NOMO-1 treated with DMSO at 0.1 percent for 48 hours (cell line): ENCODE measurements at regions not wholly inside any gene's neighbourhood (a gene's known extent, or its start where the extent isn't known, plus 50 kb on each side); places are given as distances from the start of the nearest gene placed in this dataset.
"Not testable (repeated sequence)": the region's sequence is repeated elsewhere in the genome, so short reads cannot be mapped to it uniquely, and the experiment has no call there.

Experiments used
- DNase-seq: peaks from one replicate; lab custom pipeline; 2025; ENCODE audit not compliant: unreplicated experiment; lab: John Stamatoyannopoulos, UW

DNA sequence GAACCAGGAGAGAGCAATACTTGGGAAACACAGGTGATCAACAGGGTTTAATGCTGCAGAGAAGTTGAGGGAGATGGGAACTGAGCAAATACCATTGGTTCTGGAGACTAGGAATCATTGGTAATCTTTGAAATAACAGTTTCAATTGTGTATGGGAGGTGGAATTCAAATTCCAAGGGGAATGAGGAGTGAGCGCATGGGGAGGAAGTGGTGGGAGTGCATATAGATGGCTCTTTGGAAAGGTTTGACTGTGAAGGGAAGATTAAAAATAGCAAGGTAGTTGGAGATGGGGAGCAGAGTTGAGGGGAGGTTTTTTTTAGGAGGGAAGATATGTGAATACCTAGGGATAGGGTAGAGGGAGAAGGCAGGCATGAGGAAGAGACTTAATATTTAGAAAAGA is 51.1 kb upstream of the ROPN1 start:
- no peak for DNase-seq

DNA sequence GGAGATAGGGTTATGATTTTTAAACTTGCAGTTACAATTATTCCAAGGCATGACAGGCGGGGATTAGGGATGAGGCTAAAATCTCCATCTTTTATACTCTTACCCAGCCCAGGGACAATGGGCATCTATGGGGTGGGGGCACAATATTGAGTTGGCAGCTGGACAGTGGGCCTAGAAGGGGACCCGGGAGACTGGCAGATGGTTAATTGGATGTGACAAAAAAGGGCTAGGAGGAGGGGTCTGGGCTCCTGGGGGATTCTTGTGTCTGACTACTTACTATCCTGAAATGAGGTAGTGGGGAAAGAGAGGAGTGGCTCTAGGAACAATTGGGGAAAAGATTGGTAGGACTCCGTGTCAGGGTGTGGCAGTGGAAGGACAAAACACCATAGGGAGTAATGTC is 53.0 kb upstream of the ROPN1 start:
- no peak for DNase-seq

DNA sequence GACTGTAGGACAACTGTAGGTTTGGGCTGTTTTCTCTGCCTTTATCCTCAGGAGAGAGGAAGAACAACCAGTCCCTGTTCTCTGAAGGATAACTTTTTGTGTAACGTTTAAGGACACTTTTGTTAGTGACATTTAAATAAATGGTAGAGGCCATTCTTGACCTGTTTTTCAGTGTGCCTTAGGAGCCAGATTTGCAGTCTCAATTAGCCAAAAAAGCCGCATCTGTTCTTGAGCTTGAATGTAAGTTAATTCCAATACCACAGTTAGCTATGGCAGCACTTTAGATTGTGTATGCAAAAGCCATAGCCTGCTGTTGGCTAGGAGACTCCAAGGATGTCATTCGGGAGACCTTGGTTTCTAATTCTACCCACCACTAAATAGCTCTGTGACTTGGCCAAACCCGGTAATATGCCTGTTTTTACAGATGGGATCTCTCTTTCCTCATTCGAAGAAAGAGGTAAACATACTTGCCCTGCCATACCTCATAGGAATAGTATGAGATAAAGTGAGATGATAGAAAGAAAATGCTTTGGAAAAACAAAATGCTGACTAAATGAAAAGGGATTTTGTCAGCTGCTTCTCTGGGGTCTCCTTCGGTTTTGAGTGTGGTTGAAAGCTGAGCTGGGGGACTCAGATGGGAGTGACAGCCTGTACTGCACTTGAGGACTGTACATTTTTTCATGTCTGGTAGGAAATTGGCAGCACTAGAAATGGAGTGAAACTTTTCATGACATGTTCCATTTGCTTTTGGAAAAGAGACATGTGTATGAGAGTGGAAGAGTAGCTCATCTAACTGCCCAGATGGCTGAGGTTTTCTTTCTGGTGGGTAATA is 57.3 kb upstream of the ROPN1 start:
- no peak for DNase-seq

DNA sequence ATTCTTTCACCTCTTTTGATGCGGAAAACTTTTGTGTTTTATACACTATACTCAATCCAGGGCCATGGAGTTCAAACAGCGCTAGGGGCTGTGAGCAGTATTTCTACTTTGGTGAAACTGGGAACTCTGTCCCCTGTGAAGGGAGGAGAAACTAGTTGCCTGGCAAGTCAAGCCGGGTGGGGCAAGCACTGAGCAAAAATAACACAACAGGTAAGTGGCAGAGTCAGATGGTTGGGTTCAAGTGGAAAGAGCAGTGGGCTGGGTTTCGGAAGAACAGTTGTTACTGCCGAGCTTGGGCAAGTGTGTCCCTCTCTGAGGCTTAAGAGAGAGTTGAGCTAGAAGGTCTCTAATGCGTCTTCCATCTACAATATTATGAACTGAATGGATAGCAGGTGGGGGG is 59.7 kb upstream of the ROPN1 start:
- DNase-seq = no peak

DNA sequence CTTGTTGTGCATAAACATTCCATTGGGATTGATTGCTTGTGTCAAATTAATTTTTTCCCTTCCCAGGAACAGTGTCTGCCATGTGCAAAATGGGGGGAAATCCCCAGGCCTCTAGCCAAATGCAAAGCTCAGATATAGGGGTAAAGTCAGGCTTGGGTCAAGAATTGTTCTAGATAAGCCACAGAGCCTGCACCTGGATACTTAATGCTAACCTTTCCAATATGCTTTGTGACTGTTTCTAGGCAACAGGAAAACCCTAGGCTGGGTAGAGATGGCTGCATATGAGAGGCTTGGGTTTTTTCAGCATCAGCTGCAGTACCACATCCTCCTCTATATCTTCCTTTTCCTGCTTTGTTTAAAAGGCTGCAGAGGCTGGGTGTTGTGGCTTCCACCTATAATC is 61.9 kb upstream of the ROPN1 start:
- DNase-seq = no peak

DNA sequence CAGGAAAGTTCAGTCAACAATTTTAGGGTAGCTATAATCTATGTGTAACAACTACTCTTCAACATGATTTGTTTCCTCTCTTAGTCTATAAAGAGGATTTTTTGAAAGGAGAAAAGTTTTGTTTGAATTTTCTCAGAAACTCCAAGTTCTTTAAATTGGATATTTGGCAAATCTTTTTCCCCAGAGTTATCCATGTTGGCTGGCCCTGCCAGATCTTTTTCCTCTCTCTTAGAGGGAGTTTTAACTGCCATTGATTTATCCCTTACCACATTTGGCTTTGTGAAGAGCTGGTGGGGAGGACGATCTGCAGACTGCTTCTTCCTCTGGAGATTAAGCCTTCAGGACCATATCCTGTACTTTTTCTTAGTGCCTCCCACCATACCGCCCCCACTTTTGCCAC is 64.9 kb upstream of the ROPN1 start:
- DNase-seq = no peak

DNA sequence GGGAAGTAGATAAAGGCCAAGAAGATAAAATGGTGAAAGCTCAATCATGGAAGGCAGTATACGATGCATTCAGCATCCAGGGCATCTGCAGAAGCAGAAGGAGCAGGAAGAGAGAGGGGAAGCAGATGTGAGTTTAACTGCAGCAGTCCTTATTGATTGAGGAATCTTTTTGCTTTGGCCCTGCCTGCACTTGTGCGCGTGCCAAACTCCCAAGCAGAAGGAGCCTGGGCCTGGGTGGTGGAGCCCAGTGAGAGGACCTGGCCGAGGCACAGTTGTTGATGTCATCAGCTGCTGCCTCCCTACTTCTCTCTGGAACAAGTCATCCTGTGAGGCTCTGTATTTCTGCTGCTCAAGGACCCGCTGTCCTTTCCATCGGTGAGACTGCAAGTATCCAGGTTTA is 65.5 kb upstream of the ROPN1 start:
- DNase-seq = no peak

DNA sequence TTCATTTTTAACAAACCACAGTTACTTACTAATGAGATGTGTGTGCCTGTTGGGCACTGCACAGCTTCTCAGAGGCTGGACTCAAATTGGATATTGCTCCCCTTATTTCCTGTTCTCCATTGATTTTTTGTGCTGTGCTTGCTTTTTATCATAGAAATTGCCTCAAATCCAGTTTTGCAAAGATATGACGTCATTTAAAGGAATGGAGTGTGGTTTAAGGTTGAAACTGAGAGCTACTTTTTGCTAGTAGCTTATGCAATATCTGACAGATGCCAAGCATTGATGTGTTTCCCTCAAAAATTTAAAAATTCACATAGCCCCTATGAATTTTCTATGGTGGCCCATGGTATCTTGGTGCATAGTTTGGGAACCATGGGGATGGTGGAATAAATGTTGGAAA is 67.7 kb upstream of the ROPN1 start:
- no peak for DNase-seq

DNA sequence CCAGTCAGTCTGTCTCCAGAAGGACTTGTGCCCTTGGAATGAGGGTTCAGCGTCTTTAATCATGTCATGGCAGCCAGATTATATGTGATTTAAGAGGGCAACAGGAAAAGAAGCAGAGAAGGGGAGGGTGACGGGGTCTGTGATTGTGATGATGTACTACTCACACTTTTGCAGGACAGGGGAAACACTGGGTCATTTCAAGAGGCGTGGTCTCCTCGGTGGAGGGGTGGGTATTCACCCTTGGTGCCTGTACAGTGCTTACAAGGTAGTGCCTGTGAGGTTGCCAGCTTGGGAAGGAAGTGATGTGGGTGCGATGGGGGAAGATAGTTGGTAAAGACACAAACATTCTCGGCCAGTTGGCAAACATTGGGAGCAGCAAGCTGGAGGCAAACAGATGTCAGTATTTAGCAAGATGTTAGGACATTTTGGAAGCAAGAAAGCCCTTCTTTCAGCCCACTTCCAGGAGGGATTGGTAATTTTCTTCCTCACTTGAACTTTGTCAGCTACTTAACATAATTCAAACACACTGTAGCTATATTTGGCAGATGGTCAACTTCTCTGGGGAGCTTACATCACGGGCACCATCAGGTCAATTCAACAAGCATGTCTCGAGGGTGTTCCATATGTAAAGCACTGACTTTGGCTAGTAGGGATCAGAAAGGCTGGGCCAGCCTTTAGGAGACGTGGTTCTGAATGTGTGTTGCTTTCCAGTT is 71.4 kb upstream of the ROPN1 start:
- DNase-seq = no peak

DNA sequence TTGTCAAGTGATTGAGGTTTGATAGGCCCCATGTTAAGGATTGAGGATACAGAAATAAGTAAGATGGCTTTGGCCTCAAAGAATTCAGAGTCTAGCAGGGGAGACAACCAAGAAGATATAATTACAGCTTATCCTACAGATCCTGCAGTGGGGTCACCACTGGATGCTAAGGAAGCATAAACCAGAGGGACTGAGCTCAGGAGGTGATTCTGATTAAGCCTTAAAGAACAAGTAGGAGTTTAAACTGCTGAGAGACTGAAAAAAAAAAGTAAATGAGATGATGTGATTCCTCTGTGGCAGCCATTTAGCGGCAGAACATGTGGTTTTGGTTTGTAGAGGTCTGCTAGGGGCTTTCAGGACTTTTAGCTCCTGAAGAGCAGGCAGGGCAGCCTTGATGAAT is 72.1 kb upstream of the ROPN1 start:
- no peak for DNase-seq

DNA sequence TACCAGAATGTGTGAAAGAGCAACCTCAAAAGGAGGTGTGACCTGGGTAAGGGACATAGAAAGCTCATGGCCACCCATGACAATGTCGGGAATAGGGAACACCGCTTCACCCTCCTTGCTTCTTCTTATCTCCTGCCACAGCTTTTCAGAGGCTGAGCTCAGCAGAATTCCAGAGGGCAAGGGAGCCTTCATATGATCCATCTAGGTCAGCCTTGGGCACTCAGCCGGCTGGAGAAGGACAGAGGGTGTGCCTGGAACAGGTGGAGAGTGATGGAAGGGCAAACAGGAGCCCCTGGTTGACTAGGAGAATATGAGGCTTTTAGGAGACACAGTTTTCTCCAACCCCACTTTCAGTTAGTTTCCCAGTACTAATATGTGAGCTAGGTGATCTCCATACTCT is 74.6 kb upstream of the ROPN1 start:
- not testable (repeated sequence) for DNase-seq

DNA sequence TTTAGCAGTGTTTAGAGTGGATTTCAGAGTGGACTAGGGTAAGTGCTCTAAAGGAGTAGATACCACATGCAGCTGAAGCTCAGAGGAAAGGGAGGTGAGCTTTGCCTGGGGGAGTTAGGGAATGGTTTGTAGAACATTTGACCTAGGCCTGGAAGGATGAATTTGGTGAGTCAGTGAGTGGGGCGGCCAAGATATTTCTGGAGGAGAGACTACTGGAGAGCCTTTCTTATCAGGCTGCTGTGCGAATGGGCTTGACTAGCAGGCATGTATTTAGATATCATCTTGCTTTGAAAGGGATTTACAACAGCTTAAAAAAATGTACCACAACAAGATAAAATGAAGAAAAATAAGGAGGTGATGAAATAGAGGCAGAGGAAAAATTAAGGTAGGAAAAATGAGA is 77.8 kb upstream of the ROPN1 start:
- not testable (repeated sequence) for DNase-seq

DNA sequence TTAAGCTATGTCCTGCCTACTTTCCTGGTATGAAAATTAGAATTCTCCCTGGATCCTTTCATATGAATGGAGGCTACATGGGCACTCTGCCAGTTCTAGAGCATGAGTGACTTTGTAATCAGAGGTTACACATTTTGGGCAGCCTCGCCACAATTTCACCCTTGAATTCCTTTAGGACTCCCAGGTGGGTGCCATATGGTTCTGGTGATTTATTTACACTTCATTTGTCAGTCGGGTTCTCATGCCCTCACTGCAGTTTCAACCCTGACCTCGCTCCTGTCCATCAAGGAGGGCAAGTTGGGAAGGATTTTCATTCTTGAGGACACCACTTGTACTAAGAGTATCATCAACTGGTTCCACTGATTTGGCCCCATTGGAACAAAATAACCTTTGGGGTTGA is 83.2 kb upstream of the ROPN1 start:
- DNase-seq = not testable (repeated sequence)

DNA sequence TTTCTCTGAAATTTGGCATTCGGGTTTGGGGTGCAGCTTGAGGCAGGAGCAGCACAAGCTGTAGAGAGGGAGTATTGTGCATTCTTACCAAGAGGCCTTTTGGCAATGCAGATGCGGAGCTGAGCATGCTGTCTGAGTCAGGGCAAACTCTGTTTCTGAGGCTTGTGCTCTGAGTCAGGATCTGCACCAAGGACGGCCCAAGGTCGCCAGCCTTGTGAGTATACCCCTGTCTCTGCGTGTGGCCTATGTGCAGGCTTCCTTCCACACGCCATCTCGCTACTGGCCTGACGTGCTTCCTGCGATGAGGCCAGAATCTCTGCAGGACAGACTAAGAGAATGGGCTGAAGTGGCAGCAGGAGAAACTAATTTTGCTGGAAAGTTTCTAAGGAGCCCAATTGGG is 83.8 kb upstream of the ROPN1 start:
- no peak for DNase-seq

DNA sequence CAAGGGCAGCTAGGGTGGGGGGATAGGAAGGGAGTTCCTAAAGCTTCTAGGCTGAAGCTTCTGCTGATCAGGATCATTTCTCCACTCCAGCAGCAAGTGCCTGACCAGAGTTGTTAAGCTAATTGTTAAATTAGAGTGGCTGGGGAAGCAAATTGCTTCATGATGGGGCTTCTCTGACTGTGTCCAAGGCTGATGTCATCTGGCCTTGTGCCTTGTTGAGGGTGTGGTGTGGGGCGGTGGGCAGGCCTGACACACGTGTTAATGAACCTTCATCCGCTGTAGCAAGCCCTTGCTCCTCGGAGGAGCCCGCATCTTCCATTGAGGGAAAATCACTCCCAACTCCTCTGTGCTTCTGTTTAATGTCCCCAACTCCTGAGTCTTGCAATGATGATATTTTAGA is 84.3 kb upstream of the ROPN1 start:
- DNase-seq = no peak

DNA sequence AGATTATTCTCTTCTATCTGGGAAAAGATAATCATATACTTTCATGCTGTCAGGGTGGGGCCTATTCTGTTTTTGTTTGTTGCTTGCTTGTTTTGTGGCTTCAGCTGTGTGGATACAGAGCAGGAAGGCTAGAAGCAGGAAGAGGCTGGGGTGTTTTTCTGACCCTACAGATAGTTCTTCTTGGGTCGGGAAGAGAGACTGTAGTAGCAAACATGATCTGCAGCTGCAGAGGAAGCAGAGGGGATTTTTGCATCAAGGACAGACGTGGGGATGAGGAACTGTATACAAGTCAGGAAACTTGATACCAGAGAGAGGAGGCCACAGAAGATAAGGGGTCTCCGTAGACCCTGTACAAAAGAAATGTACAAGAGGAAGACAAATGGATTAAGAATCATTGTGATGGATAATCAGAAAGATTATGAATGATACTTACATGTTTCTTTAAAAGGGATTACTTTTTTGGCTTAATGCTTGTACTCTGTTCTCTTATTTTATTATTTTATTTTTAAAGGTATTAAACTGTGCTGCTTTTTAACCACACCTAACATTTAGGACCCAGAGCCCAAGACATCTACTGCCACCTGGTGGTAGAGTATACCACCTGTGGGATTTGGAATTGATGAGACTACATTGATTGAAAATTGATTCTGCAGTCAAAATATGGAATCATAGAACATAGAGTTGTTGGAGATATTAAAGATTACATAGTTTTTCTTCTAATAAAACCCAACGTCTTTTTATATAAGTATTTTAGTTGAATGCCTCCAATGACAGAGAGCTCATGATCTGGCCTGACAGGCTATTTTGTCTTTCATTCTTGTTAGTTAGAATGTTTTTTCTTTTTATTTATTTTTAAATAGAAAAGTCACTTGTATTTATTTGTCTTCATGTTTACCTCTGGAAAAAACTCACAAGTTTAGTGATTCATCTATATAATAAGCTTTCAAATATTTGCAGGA is 87.3 kb upstream of the ROPN1 start:
- DNase-seq = peak; percentile 7

DNA sequence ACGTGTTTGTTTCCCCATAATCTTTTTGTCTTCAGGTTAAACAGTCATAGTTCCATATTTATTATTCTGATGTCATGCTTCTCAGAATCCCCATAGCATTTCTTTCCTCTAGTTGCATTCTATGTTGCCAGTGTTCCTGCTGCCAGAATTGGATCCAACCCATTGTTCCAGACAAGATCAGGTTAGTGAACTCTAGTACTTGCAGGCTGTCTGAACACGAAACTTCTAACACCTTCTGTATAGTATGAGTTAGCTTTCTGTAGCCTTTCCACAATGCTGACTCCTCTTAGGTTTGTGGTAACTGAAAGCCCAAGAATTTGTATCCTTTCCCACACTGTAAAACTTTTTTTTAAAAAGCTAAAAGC is 88.0 kb upstream of the ROPN1 start:
- DNase-seq = no peak

DNA sequence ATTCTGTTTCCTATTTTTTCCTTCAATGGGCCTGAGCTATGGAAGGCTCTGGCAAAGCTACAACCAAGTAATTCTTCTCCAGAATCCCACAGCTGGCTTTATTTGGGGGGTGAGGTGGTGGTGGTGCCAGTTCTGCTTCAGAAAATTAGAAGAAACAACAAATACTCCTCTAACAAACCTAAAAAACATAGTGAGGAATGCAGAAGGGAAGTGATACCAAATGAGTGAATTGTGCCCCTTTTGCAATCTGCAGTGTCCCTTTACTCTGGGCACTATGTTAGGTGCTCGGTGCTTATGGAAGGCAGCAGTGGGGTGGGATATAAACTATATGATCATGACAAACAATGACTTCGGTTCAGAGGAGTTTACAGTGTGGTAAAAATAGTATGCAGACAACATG is 90.4 kb upstream of the ROPN1 start:
- DNase-seq = no peak

DNA sequence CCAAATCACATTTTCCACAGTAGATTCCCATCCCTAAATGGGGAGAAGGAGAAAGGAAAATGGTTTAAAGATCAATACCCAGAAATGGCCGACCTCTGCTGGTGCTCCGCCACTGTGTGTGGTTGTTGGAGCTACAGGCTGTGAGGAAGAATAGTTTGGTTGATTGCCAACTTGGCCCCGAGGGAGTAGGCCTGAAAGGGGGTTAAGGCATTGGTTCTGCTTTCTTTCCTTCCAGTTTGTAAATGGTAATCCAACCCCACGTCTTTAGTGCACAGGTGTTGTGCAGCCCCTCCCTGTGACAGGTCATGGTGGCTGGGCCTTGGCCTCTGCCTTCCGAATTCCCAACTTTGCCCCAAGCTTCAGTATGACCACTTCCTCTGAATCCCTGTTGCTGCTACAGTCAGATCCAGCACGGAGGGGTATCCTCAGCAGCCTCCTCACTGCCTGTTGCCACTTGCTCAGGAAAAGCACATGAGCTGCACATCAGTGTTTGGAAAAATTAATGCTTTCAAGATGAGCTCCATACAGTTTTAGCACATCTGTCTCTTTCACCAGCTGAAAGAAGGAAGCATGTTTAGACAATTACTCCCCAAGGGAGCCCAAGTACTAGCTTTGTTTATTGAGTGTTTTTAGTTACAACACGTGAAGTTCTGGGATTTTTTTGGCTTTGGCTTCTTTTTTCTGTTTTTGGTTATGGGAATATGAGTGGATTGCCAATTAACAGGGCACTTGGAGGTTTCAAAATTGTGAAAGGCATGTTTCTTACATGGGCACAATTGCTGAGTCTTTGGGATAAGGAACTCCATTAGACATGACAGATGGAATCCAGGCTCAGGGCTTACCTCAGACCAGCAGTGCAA is 92.3 kb upstream of the ROPN1 start:
- DNase-seq = no peak

DNA sequence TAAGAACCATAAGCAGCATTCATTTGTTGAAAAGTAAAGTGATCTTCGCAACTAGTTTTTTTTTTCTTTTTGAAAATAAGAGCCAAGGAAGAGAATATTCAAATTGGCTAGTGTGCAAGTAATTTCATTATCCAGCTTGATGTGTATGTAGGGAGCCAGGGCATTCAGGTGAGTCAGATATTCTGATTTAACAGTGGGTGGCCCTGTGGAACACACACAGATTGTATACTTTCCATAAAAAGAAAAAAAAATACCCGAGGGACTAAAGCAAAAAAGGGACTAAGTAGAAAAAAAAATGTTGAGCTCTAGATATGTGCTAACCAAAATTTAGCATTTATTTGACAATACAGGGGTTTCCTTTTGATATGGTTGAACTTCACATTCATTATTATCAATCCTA is 96.9 kb upstream of the ROPN1 start:
- no peak for DNase-seq

DNA sequence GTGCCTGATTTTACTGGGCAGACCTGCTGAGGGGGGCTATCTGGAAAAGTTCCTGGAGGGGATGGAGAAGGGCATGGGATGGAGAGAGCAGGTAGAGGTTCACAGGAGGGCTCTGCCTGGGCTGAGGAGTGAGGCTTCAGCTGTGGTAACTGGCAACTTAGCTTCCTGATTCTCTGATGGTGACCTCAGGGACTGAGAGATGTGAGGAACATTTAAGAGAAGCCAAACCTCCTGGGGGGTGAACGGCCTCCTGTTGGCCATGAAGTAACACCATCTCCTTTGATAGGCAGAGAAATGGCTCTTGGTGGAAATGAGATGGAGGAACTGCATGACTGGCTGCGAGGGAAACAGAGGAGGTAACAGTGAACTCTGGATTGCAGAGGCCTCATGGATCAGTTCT is 97.3 kb upstream of the ROPN1 start:
- no peak for DNase-seq
